Muscle of leg (tissue), 3 donors: ENCODE measurements at regions not wholly inside any gene's neighbourhood (a gene's known extent, or its start where the extent isn't known, plus 50 kb on each side); places are given as distances from the start of the nearest gene placed in this dataset.

Source experiments
- DNase-seq: peaks from one replicate; pipeline ENCODE4 v3.0.0; 2013
- H3K27ac ChIP-seq: one replicate; pipeline ENCODE4 v1.5.1; 2013; ENCODE audit warnings: mild to moderate bottlenecking, low read length, control low read depth
- H3K27me3 ChIP-seq: one replicate; pipeline ENCODE4 v1.6.1; 2013; ENCODE audit warnings: low read length; ENCODE audit not compliant: control insufficient read depth, insufficient read depth
- H3K36me3 ChIP-seq: one replicate; pipeline ENCODE4 v1.6.1; 2013; ENCODE audit warnings: low read length; ENCODE audit not compliant: control insufficient read depth, insufficient read depth
- H3K4me1 ChIP-seq: one replicate; pipeline ENCODE4 v1.6.1; 2013; ENCODE audit warnings: low read length; ENCODE audit not compliant: control insufficient read depth, insufficient read depth
- H3K4me3 ChIP-seq: one replicate; pipeline ENCODE4 v1.5.1; 2013; ENCODE audit warnings: low read length, control low read depth
- H3K9me3 ChIP-seq: replicated peaks from 2 replicates; pipeline ENCODE4 v1.6.1; 2013; ENCODE audit warnings: low read depth, low read length; ENCODE audit not compliant: control insufficient read depth
- WGBS: methylation state at CpG from one replicate; pipeline ENCODE4 v1.1.5; 2013; ENCODE audit warnings: missing lambda C conversion rate; ENCODE audit not compliant: insufficient coverage; 5-methylcytosine and 5-hydroxymethylcytosine counted together

- no peaks in the 10 kb centered on the region for H3K4me1 ChIP-seq
These were observed 179.5 kb upstream of the PARP11 start for GRCh38 chr12:4052691-4053090.

GRCh38 chr12:4051596-4051995 lies 178.4 kb upstream of the PARP11 start:
- Histone ChIP-seq H3K4me3 (no peak overlapping the region), H3K27me3 (peaks cover 5% of the 10 kb centered on the region), H3K9me3 (no peaks in the 10 kb centered on the region), H3K27ac (no peak overlapping the region), H3K4me1 (no peaks in the 10 kb centered on the region), H3K36me3 (no peaks in the 10 kb centered on the region)
- DNase-seq = no peak
- WGBS = no CpG with 5 or more reads among the region's 1 CpG

More at GRCh38 chr12:4052691-4053090, 179.5 kb upstream of the PARP11 start:
- WGBS = 70% methylated on average over 2 of the region's 3 CpGs
- H3K27ac ChIP-seq = no peak overlapping the region
- no peaks in the 10 kb centered on the region for H3K36me3 ChIP-seq
- DNase-seq = no peak
- H3K27me3 ChIP-seq = peaks cover 2% of the 10 kb centered on the region
- H3K4me3 ChIP-seq = no peak overlapping the region
- no peaks in the 10 kb centered on the region for H3K9me3 ChIP-seq

GRCh38 chr12:4050340-4050739 lies 177.1 kb upstream of the PARP11 start:
- no peak overlapping the region for H3K4me3 ChIP-seq
- peaks cover 8% of the 10 kb centered on the region for H3K27me3 ChIP-seq
- no peak overlapping the region for H3K27ac ChIP-seq
- H3K4me1 ChIP-seq = peaks cover under 1% of the 10 kb centered on the region
- WGBS = no CpG with 5 or more reads among the region's 3 CpGs
- no peaks in the 10 kb centered on the region for H3K36me3 ChIP-seq
- H3K9me3 ChIP-seq = no peaks in the 10 kb centered on the region
- no peak for DNase-seq

- Histone ChIP-seq H3K4me3 (no peak overlapping the region), H3K4me1 (peaks cover 4% of the 10 kb centered on the region), H3K27me3 (peaks cover 8% of the 10 kb centered on the region), H3K36me3 (no peaks in the 10 kb centered on the region), H3K27ac (no peak overlapping the region), H3K9me3 (no peaks in the 10 kb centered on the region)
- no peak for DNase-seq
- WGBS = 74% methylated on average over 8 of the region's 9 CpGs
These were observed 176.3 kb upstream of the PARP11 start for GRCh38 chr12:4049298-4050080.

- 100% methylated on average over 4 of the region's 7 CpGs for WGBS
- H3K27me3 ChIP-seq = peaks cover 10% of the 10 kb centered on the region
- no peak overlapping the region for H3K4me3 ChIP-seq
- no peak for DNase-seq
- H3K27ac ChIP-seq = no peak overlapping the region
- peaks cover 4% of the 10 kb centered on the region for H3K4me1 ChIP-seq
- no peaks in the 10 kb centered on the region for H3K36me3 ChIP-seq
- no peaks in the 10 kb centered on the region for H3K9me3 ChIP-seq
These were observed 174.2 kb upstream of the PARP11 start for GRCh38 chr12:4047421-4047820.

- no peak for DNase-seq
- H3K27ac ChIP-seq = no peak overlapping the region
- WGBS = 39% methylated on average over 2 of the region's 6 CpGs
- H3K4me3 ChIP-seq = no peak overlapping the region
- H3K9me3 ChIP-seq = no peaks in the 10 kb centered on the region
- H3K4me1 ChIP-seq = peaks cover 8% of the 10 kb centered on the region
- peaks cover 10% of the 10 kb centered on the region for H3K27me3 ChIP-seq
- no peaks in the 10 kb centered on the region for H3K36me3 ChIP-seq
These were observed 173.3 kb upstream of the PARP11 start for GRCh38 chr12:4046495-4046840.

- no peak for DNase-seq
- no peak overlapping the region for H3K4me3 ChIP-seq
- no peak overlapping the region for H3K27ac ChIP-seq
- H3K27me3 ChIP-seq = peaks cover 10% of the 10 kb centered on the region
- WGBS = 77% methylated on average over 7 of the region's 16 CpGs
- H3K9me3 ChIP-seq = no peaks in the 10 kb centered on the region
- no peaks in the 10 kb centered on the region for H3K36me3 ChIP-seq
- H3K4me1 ChIP-seq = peaks cover 9% of the 10 kb centered on the region
These were observed 172.7 kb upstream of the PARP11 start for GRCh38 chr12:4045786-4046494.

GRCh38 chr12:4044736-4045730 lies 171.8 kb upstream of the PARP11 start:
- DNase-seq = no peak
- 83% methylated on average over 7 of the region's 23 CpGs for whole genome bisulfite sequencing
- Histone ChIP-seq H3K36me3 (no peaks in the 10 kb centered on the region), H3K9me3 (no peaks in the 10 kb centered on the region), H3K27ac (no peak overlapping the region), H3K27me3 (peaks cover 8% of the 10 kb centered on the region), H3K4me3 (no peak overlapping the region), H3K4me1 (peaks cover 12% of the 10 kb centered on the region)

- DNase-seq = no peak
- Histone ChIP-seq H3K4me1 (peaks cover 18% of the 10 kb centered on the region), H3K9me3 (no peaks in the 10 kb centered on the region), H3K27ac (no peak overlapping the region), H3K36me3 (no peaks in the 10 kb centered on the region), H3K4me3 (no peak overlapping the region), H3K27me3 (peaks cover 8% of the 10 kb centered on the region)
- no CpG with 5 or more reads among the region's 9 CpGs for WGBS
These were observed 170.9 kb upstream of the PARP11 start for GRCh38 chr12:4044101-4044500.
